ENCODE measurements at regions not wholly inside any gene's neighbourhood (a gene's known extent, or its start where the extent isn't known, plus 50 kb on each side); places are given as distances from the start of the nearest gene placed in this dataset.

- no peak for TF ChIP-seq EZH2 (IDR thresholded peaks at IDR 0.05)
- TF ChIP-seq, protein P1, sequence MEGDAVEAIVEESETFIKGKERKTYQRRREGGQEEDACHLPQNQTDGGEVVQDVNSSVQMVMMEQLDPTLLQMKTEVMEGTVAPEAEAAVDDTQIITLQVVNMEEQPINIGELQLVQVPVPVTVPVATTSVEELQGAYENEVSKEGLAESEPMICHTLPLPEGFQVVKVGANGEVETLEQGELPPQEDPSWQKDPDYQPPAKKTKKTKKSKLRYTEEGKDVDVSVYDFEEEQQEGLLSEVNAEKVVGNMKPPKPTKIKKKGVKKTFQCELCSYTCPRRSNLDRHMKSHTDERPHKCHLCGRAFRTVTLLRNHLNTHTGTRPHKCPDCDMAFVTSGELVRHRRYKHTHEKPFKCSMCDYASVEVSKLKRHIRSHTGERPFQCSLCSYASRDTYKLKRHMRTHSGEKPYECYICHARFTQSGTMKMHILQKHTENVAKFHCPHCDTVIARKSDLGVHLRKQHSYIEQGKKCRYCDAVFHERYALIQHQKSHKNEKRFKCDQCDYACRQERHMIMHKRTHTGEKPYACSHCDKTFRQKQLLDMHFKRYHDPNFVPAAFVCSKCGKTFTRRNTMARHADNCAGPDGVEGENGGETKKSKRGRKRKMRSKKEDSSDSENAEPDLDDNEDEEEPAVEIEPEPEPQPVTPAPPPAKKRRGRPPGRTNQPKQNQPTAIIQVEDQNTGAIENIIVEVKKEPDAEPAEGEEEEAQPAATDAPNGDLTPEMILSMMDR (IDR thresholded peaks at IDR 0.05) = no peak
Measured at GRCh38 chr5:17432569-17432968, 65.5 kb upstream of the TAF11L2 start.
